K562 (cell line): ENCODE measurements at regions not wholly inside any gene's neighbourhood (a gene's known extent, or its start where the extent isn't known, plus 50 kb on each side); places are given as distances from the start of the nearest gene placed in this dataset.

Source experiments
- ATAC-seq: fragments of 200-7000 bp; cut with Tn5 transposase; 3 replicates; pipeline ENCODE4 v1.9.1; 2020; ENCODE audit warnings: moderate library complexity
- BruUV-seq: library from RNA; stranded (reverse); fragments of 400-500 nt; replicated peaks from 2 replicates; lab custom pipeline; 2021; lab: Mats Ljungman, UMichigan
- CTCF ChIA-PET: fragments of 300-600 bp; formaldehyde crosslinking; extraction: SDS; loops from one replicate; lab custom pipeline; 2021; ENCODE audit warnings: low intra/inter-chr PET ratio; lab: Yijun Ruan, JAX
- POLR2A ChIA-PET: fragments of 300-600, 350-650 bp; sonication (Branson Sonifier 250); formaldehyde crosslinking; extraction: SDS; loops from one replicate; lab custom pipeline; 2021; ENCODE audit warnings: antibody characterized with exemption, inconsistent platforms; lab: Yijun Ruan, JAX
- DNase-seq, 4 experiments: peaks; one replicate each; pipeline versions ENCODE4 v3.0.0 to v3.0.0-alpha.2; 2011 to 2018; ENCODE audit warnings: low spot score in 3 of 4, mixed read lengths in 3 of 4; ENCODE audit errors: extremely low read depth in 1 of 4
- FAIRE-seq: peaks from 2 replicates; lab custom pipeline; 2011; peaks lifted over from hg19 to GRCh38; lab: Jason Lieb, UNC
- H2AFZ ChIP-seq: 2 replicates; pipeline ENCODE4 v1.6.0; 2011; ENCODE audit warnings: low read depth, low read length, control low read depth, inconsistent platforms
- H3K27ac ChIP-seq: fragments of 200-600 bp; 3 replicates; pipeline ENCODE4 v1.8.0; 2011; ENCODE audit warnings: low read depth, mild to moderate bottlenecking, control low read depth, inconsistent platforms, low read length, moderate library complexity, mixed read lengths; ENCODE audit errors: extremely low read depth
- H3K27me3 ChIP-seq, 2 experiments: fragments of 300-600 bp in 1 of 2; 2 replicates in 1 of 2; 3 replicates in 1 of 2; pipeline versions ENCODE4 v1.6.0 to v1.8.0; 2011; ENCODE audit warnings: inconsistent platforms in 2 of 2, low read length in 2 of 2, mild to moderate bottlenecking in 1 of 2, mixed read lengths in 1 of 2, moderate library complexity in 1 of 2; ENCODE audit not compliant: control insufficient read depth in 2 of 2, insufficient read depth in 2 of 2
- H3K36me3 ChIP-seq: fragments of 300-600 bp; 3 replicates; pipeline ENCODE4 v1.8.0; 2011; ENCODE audit warnings: mild to moderate bottlenecking, low read length, inconsistent platforms; ENCODE audit not compliant: control insufficient read depth, insufficient read depth
- H3K4me1 ChIP-seq, 2 experiments: fragments of 200-600 bp in 1 of 2; replicated peaks in 1 of 2; 2 replicates in 1 of 2; 3 replicates in 1 of 2; pipeline versions ENCODE4 v1.5.1 to v1.8.0; 2011; ENCODE audit warnings: inconsistent platforms in 2 of 2, low read length in 2 of 2, mild to moderate bottlenecking in 1 of 2, mixed read lengths in 1 of 2, moderate library complexity in 1 of 2; ENCODE audit not compliant: control insufficient read depth in 2 of 2, insufficient read depth in 2 of 2
- H3K4me2 ChIP-seq: 2 replicates; pipeline ENCODE4 v1.6.1; 2011; ENCODE audit warnings: low read length, control low read depth, inconsistent platforms, mixed read lengths; ENCODE audit not compliant: insufficient read depth
- H3K4me3 ChIP-seq: fragments of 200-600 bp; sonication (generic), shearing (Covaris generic); 2 replicates; pipeline ENCODE4 v1.5.1; 2016; ENCODE audit warnings: control low read depth, inconsistent platforms
- H3K79me2 ChIP-seq: fragments of 200-600 bp; 3 replicates; pipeline ENCODE4 v1.8.0; 2011; ENCODE audit warnings: low read length, inconsistent platforms; ENCODE audit not compliant: control insufficient read depth, insufficient read depth
- H3K9ac ChIP-seq, 2 experiments: 2 replicates each; pipeline versions ENCODE4 v1.6.0 to v1.6.1; 2011; ENCODE audit warnings: low read depth in 2 of 2, low read length in 2 of 2, control low read depth in 1 of 2, inconsistent platforms in 1 of 2, mild to moderate bottlenecking in 1 of 2, mixed read lengths in 1 of 2; ENCODE audit not compliant: insufficient read depth in 1 of 2
- H3K9me1 ChIP-seq: one replicate; pipeline ENCODE4 v1.6.0; 2011; ENCODE audit warnings: inconsistent platforms, mild to moderate bottlenecking, low read length, moderate library complexity; ENCODE audit not compliant: control insufficient read depth, insufficient read depth
- H3K9me3 ChIP-seq: replicated peaks from 2 replicates; pipeline ENCODE4 v1.5.1; 2011; ENCODE audit warnings: low read depth, low read length, inconsistent platforms; ENCODE audit not compliant: control insufficient read depth, insufficient read depth
- H4K20me1 ChIP-seq: replicated peaks from 2 replicates; pipeline ENCODE4 v1.6.1; 2011; ENCODE audit warnings: low read length, inconsistent platforms, mixed read lengths; ENCODE audit not compliant: control insufficient read depth, insufficient read depth
- ARID2 ChIP-seq: fragments of 450-650 bp; IDR thresholded peaks from 2 replicates; pipeline ENCODE4 v1.6.1; 2017; ENCODE audit warnings: antibody characterized with exemption, mild to moderate bottlenecking
- BHLHE40 ChIP-seq: IDR thresholded peaks from 2 replicates; pipeline ENCODE4 v1.6.1; 2011; ENCODE audit warnings: low read length, improper control_type of control experiment
- DDX20 ChIP-seq: fragments of 450-650 bp; IDR thresholded peaks from 2 replicates; pipeline ENCODE4 v1.6.1; 2016; ENCODE audit warnings: missing genetic modification characterization, low read depth, mild to moderate bottlenecking, missing compliant biosample characterization, moderate library complexity
- GATAD2B ChIP-seq: fragments of 450-650 bp; IDR thresholded peaks from 2 replicates; pipeline ENCODE4 v1.6.1; 2017; ENCODE audit warnings: mild to moderate bottlenecking, borderline replicate concordance
- MCM7 ChIP-seq, 2 experiments: fragments of 450-650 bp; IDR thresholded peaks; 2 replicates each; pipeline ENCODE4 v1.6.1; 2016 to 2018
- NR2C2 ChIP-seq, 2 experiments: fragments of 200-800 bp in 1 of 2; sonication (Bioruptor generic) in 1 of 2; sonication (generic) in 1 of 2; formaldehyde crosslinking in 1 of 2; IDR thresholded peaks; 2 replicates each; pipeline versions ENCODE4 v1.6.1 to v1.8.0; 2016 to 2022; ENCODE audit warnings: mild to moderate bottlenecking in 1 of 2, missing compliant biosample characterization in 1 of 2, missing genetic modification characterization in 1 of 2, missing genetic modification reagents in 1 of 2
- TCF3 ChIP-seq: sonication (generic); formaldehyde crosslinking; IDR thresholded peaks from 2 replicates; pipeline ENCODE4 v1.4.0; 2020; ENCODE audit warnings: mild to moderate bottlenecking, missing genetic modification reagents
- YY1 ChIP-seq, 3 experiments: IDR thresholded peaks; 2 replicates each; pipeline ENCODE4 v1.6.1; 2011; ENCODE audit warnings: low read length in 2 of 3, mild to moderate bottlenecking in 2 of 3, moderate library complexity in 2 of 3, borderline replicate concordance in 1 of 3, control low read depth in 1 of 3, low read depth in 1 of 3; ENCODE audit not compliant: insufficient read depth in 3 of 3, insufficient replicate concordance in 2 of 3, control insufficient read depth in 1 of 3, insufficient read length in 1 of 3; ENCODE audit errors: extremely low read depth in 1 of 3
- ZBTB17 ChIP-seq: fragments of 450-650 bp; formaldehyde crosslinking; IDR thresholded peaks from 2 replicates; pipeline ENCODE4 v1.4.0; 2020; ENCODE audit warnings: mild to moderate bottlenecking
- ZKSCAN1 ChIP-seq: fragments of 150-350 bp; IDR thresholded peaks from 2 replicates; pipeline ENCODE4 v1.6.1; 2016; ENCODE audit warnings: low read depth, low read length
- WGBS: fragments of 100-300 bp; shearing (Covaris generic); methylation state at CpG from one replicate; pipeline ENCODE4 v1.1.6; 2016; ENCODE audit warnings: low coverage, mixed read lengths; ENCODE audit not compliant: insufficient coverage; ENCODE audit errors: missing lambda C conversion rate; 5-methylcytosine and 5-hydroxymethylcytosine counted together
- in situ Hi-C: fragments of 300-500 bp; cut with MboI; formaldehyde crosslinking; loops from 4 replicates; pipeline ENCODE4 v1.15.0; 2018; ENCODE audit warnings: inconsistent platforms, mixed read lengths
- intact Hi-C: fragments of 100-400 bp; cut with micrococcal nuclease; formaldehyde crosslinking; loops from 2 replicates; pipeline ENCODE4 v1.14.2; 2022
- TF ChIP-seq, protein P1 (sequence below): fragments of 450-650 bp; IDR thresholded peaks from 2 replicates; pipeline ENCODE4 v1.6.1; 2018; ENCODE audit warnings: mild to moderate bottlenecking, low read depth; ENCODE audit not compliant: partially characterized antibody
- TF ChIP-seq, protein P2 (sequence below): fragments of 450-650 bp; formaldehyde crosslinking; IDR thresholded peaks from 2 replicates; pipeline ENCODE4 v1.4.0; 2022; ENCODE audit warnings: missing genetic modification characterization

DNA sequence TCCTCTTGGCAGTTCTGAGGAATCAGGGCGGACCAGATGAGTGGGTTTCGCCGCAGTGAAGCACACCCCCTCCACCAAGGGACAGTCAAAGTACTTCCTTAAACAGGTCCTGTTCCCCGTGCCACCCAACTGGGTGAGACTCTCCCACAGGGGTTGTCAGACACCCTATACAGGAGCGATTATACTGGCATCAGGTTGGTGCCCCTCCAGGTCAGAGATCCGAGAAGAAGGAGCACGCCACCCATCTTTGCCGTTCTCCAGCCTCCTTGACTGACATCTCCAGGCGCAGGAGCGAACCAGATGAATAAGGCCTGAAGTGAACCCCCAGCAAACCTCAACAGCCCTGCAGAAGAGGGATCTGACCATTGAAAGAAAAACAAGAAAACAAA, 108.1 kb upstream of the ZBTB20 start:
- Histone ChIP-seq H3K4me3 (no peak overlapping the region), H3K79me2 (no peaks in the 10 kb centered on the region), H3K27ac (no peak overlapping the region), H3K9ac (no peak overlapping the region), H3K36me3 (no peaks in the 10 kb centered on the region), H3K4me1 (peaks cover 0 to 6% of the 10 kb centered on the region in 2 experiments; a peak in 2 of 5 replicates), H3K27me3 (no peaks in the 10 kb centered on the region), H3K4me2 (no peak overlapping the region), H4K20me1 (no peaks in the 10 kb centered on the region), H3K9me1 (no peaks in the 10 kb centered on the region), H2AFZ (peak overlapping the region; percentile 40; the same call in 1 of the 2 replicates), H3K9me3 (no peaks in the 10 kb centered on the region)
- intact Hi-C loops: no loop called here
- WGBS: 23% methylated on average over 9 of the region's 10 CpGs
- POLR2A ChIA-PET: no interaction called here
- no TSS peak for BruUV-seq
- ATAC-seq (no peak), DNase-seq (no peak), FAIRE-seq (no peak)
- CTCF ChIA-PET: no interaction called here
- TF ChIP-seq ZKSCAN1: no peak
- TF ChIP-seq TCF3: no peak
- no peak for TF ChIP-seq ARID2
- TF ChIP-seq, protein P1, sequence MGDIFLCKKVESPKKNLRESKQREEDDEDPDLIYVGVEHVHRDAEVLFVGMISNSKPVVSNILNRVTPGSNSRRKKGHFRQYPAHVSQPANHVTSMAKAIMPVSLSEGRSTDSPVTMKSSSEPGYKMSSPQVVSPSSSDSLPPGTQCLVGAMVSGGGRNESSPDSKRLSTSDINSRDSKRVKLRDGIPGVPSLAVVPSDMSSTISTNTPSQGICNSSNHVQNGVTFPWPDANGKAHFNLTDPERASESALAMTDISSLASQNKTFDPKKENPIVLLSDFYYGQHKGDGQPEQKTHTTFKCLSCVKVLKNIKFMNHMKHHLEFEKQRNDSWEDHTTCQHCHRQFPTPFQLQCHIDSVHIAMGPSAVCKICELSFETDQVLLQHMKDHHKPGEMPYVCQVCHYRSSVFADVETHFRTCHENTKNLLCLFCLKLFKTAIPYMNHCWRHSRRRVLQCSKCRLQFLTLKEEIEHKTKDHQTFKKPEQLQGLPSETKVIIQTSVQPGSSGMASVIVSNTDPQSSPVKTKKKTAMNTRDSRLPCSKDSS: no peak
- no peak for TF ChIP-seq BHLHE40
- no peak for TF ChIP-seq ZBTB17 (CRISPR knock-in tag)
- no peak for TF ChIP-seq DDX20 (tag)
- TF ChIP-seq MCM7 (IDR thresholded peaks at IDR 0.05): no peak
- no peak for TF ChIP-seq GATAD2B
- no peak for TF ChIP-seq NR2C2 (CRISPR knock-in tag; IDR thresholded peaks at IDR 0.05)
- TF ChIP-seq NR2C2 (tag; IDR thresholded peaks at IDR 0.05): no peak
- TF ChIP-seq YY1 (IDR thresholded peaks at IDR 0.05; ENCODE audit: borderline replicate concordance in 1 of 3, control insufficient read depth in 1 of 3, extremely low read depth in 1 of 3, insufficient read depth in 3 of 3, insufficient read length in 1 of 3, insufficient replicate concordance in 2 of 3, low read depth in 1 of 3, low read length in 2 of 3): no peak
- TF ChIP-seq, protein P2, sequence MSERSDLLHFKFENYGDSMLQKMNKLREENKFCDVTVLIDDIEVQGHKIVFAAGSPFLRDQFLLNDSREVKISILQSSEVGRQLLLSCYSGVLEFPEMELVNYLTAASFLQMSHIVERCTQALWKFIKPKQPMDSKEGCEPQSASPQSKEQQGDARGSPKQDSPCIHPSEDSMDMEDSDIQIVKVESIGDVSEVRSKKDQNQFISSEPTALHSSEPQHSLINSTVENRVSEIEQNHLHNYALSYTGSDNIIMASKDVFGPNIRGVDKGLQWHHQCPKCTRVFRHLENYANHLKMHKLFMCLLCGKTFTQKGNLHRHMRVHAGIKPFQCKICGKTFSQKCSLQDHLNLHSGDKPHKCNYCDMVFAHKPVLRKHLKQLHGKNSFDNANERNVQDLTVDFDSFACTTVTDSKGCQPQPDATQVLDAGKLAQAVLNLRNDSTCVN: no peak
- in situ Hi-C loops: no loop called here
